Skeletal muscle cell (primary cell): ENCODE measurements at regions not wholly inside any gene's neighbourhood (a gene's known extent, or its start where the extent isn't known, plus 50 kb on each side); places are given as distances from the start of the nearest gene placed in this dataset.
"Not testable (repeated sequence)": the region's sequence is repeated elsewhere in the genome, so short reads cannot be mapped to it uniquely, and the experiment has no call there.

Experiments
- DNase-seq: peaks from one replicate; pipeline ENCODE4 v3.0.0-alpha.2; 2010; ENCODE audit warnings: low read depth
- H3K4me3 ChIP-seq: 2 replicates; pipeline ENCODE4 v1.5.1; 2011; ENCODE audit warnings: low read depth, mild to moderate bottlenecking, control low read depth, low read length, moderate library complexity

DNA sequence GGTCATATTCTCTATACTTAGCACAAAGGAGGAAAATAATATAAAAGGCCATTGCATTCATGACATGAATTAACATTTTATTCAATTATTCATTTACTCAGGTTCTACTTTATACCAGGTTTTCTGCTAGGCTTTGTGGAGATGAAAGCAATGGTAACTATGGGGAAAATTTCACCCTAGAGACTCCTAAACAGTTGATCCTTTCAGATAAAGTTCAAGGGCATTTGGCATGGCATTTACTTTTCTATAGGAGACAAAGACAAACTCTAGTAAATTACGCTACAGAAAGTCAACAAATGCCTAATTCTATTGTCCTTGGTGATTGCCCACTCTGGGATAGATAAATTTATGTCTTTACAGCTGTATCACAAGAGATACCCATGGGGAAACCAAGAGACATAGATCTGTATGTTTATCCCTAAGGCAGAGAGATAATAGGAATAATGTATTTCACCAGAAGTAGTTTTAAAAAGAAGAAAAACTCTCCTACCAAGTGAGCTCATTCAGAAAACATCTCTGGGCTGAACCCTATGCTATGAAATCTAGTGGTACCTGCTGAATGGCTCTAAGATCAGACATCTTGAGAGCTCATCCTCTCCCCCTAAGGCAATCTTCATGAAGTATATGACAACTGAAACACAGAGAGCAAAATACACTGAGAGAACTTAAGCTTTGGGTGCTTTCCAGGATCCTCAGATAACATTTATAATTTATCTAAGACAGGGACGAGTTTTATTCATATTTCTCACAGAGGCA, 316.7 kb downstream of the ANTXR2 start:
- no peak for DNase-seq
- no peak overlapping the region for H3K4me3 ChIP-seq

DNA sequence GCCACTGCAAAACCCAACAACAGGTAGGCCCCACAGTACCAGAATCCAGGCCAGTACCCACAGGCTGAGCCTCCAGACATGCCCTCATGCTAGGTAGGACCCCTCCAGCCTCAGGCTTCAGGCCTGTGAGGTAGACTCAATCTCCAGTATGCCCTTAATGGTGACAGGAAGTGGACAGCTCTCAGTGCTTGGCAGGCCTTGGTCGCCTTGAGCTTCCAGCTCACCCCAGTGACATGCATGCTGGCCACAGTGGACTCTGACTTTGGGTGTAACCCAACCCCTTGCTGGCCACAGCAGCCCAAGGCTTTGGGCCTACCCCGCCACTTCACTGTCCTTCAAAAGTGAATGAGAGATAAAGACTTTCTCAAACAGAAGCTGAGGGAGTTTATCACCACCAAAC, 324.2 kb downstream of the ANTXR2 start:
- DNase-seq = no peak
- H3K4me3 ChIP-seq = no peak overlapping the region

DNA sequence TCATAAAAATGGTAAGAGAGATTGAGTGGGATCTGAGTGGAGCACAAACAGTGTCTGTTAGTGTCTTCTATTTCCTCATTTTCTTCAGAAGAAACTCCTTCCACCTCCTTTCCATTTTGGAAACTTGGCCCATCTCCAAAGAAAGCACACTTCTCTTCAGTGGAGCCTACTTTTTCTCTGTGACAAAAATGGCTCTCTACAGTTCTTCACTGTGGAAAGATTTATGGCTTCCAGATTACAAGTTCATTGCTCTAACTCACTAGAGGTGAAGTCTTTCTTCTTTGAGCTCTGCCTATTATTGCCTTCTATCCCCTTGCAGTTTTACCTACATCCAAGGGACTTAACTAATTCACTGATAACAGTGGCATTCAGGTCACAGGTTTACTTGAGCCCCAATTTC, 325.8 kb downstream of the ANTXR2 start:
- no peak overlapping the region for H3K4me3 ChIP-seq
- no peak for DNase-seq

DNA sequence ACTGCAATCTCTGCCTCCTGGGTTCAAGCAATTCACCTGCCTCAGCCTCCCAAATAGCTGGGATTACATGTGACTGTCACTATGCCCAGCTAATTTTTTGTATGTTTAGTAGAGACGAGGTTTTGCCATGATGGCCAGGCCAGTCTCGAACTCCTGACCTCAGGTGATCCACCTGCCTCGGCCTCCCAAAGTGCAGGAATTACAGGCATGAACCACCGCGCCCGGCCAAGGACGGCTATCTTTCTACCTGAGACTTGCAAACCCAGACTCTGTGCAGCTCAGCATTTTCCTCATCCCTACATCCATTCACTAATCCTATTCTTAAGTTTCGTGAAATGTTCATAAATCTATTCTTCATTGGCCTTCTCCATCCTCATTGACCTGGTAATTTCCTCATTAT, 330.0 kb downstream of the ANTXR2 start:
- no peak for DNase-seq

DNA sequence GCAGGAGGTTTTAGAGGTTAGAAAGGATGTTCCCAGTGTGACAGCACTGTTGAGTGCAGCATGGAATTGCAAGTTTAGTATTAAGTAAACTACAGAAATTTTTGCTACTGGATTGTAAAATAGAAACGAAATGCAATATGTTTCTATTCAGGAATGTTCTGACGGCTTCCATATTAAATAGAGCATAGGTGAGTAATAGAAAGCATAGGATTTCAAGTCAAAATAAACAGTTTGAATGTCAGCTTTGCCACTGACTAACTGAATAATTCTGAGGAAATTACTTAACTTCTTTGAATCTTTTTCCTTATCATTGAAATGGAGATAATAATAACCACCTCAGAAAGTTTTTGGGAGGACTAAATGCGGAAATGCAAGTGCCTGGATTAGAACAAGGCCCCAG, 331.9 kb upstream of the GK2 start:
- H3K4me3 ChIP-seq = no peak overlapping the region
- DNase-seq = no peak

More for the DNA sequence above, 330.0 kb downstream of the ANTXR2 start:
- H3K4me3 ChIP-seq = no peak overlapping the region

DNA sequence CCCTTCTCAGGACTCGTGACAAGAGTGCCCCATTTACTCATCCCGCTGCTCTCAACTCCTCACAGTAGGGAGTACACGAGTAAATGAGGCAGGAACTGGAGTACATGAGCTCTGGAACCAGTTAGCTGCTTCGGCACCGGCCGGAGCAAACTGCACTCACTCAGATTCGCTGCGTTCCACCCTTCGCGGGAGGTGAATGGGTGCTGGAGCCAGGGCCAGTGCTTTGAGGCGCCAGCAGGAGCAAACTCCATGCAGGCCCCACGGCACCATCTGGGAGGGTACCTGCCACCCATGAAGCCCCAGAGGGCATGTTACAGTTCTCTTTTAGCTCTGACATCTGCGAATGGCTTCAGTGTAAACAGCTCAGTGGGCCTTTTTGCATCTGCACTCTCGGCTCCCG, 315.5 kb upstream of the GK2 start:
- DNase-seq = no peak
- H3K4me3 ChIP-seq = no peak overlapping the region

DNA sequence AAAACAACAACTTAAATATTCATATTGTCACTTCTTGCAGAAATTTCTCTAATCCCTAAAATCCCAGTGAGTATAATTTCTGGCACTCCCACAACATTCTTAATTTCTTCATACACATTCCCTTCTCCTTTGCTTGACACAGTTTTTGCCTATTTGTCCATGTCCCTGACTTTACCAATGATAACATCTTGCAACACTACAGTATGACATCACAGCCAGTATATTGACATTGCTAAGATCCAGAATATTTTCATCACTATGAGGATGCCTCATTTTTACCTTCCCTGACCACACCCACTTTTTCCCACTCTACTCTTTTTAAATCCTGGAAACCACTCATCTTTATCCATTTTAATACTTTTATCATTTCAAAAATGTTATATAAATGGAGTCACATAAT, 292.3 kb upstream of the GK2 start:
- no peak for DNase-seq
- H3K4me3 ChIP-seq = no peak overlapping the region

DNA sequence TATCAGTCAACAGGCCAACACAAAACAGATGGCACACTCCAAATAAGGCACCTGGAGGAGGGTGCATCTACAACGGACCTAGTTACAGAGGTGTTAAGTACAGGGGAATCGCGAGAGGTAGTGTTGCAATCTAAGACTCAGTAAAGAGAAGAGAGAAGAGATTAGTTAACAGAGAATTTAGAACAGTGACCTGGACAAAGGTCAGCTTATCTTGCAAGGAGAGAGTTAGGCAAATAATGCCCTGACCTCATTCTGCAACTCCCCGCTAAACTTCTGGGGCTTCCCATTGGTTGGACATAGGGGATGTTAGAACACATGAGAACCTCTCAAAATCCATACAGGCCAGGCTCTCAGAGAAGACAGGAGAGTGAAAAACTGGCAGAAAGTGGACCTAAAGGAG, 289.4 kb upstream of the GK2 start:
- no peak for DNase-seq
- H3K4me3 ChIP-seq = no peak overlapping the region

DNA sequence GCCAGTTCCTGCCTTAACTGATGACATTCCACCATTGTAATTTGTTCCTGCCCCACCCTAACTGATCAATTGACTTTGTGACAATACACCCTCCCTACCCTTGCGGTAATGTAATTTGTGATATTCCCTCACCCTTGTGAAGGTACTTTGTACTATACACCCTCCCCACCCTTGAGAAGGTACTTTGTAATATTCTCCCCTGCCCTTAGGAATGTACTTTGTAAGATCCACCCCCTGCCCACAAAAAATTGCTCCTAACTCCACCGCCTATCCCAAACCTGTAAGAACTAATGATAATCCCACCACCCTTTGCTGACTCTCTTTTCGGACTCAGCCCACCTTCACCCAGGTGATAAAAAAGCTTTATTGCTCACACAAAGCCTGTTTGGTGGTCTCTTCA, 288.5 kb upstream of the GK2 start:
- DNase-seq, H3K4me3 ChIP-seq: not testable (repeated sequence)

DNA sequence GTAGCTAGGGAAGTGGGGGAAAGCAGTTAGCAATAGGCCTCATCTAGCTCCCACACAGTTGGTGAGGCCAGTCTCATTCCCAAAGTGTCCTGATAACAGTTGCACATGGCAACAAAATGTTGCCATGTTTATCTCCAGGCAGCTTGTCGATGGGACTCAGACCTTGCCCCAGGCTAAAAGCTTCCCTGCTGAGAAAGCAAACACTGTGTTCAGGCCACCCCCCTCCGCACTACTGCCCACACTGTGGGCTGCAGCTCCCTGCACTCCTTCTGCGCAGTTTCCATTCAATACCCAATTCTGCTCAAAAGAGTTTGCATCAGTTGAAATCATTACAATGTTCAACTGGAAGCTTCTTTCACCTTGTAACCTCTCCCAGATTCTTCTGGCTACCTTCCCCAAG, 287.8 kb upstream of the GK2 start:
- DNase-seq = no peak
- no peak overlapping the region for H3K4me3 ChIP-seq

DNA sequence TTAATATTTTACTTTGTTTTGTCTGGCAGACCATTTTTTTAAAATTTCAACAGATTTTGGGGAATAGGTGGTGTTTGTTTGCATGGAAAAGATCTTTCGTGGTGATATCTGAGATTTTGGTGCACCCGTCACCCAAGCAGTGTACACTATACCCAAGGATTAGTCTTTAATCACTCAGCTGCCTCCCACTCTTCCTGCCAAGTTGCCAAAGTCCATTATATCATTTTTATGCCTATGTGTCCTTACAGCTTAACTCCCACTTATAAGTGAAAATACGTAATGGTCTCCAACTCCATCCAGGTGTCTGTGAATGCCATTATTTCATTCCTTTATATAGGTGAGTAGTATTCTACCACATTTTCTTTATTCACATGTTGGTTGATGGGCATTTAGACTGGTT, 281.7 kb upstream of the GK2 start:
- no peak for DNase-seq
- no peak overlapping the region for H3K4me3 ChIP-seq

DNA sequence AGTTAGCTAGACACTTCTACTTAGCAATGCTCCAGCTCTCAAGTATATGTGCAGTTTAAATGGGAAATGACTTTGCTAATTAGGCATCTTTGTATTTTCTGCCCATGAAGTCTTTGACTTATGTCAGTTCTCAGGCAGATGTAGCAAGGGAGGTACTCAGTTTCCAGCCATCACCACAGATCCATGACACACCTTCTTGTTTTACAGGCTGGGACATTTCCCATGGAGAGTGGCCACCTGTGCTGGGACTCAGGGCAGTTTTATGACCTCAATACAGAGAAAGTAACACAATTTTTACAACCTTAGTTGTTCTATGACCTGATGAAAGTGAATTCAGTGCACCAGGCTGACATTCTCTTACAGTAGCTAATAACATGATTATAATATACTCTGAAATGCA, 280.7 kb upstream of the GK2 start:
- DNase-seq = no peak
- no peak overlapping the region for H3K4me3 ChIP-seq

DNA sequence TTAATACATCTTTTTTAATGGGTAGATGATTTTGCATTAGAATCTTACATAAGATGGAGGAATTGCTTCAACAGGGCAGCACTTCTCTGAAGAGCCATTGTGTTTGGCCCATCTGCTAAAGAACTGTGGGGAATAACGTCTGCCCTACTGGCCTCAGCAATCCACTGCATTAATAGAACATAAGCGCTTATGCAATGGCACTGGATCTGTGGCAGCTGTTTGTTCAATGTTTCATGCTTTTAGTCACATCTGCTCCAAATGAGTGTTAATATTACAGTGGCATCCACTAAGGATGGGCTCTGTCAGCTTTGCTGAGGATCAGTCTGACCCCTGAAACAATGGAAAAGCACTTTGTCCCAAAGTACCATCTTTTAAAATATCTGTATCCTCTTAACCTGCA, 279.0 kb upstream of the GK2 start:
- no peak for DNase-seq
- no peak overlapping the region for H3K4me3 ChIP-seq

DNA sequence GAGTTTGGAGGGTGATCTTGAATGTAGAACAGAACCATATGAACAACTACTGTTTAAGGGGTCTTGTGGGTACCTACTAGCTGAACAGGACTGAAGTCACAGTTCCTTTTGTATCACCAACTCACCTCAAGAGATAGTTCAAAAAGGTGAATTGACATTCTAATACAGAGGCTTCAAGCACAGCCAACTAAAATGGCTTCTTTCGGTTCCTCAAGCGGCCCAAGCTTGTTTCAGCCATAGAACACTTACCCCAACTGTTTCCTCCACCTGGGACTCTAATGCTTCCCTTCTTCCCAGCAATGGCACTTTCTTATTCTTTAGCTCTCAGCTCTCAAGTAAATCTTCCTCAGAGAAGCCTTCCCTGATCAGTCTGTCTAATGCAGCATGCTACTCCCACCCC, 277.5 kb upstream of the GK2 start:
- DNase-seq = no peak
- no peak overlapping the region for H3K4me3 ChIP-seq

DNA sequence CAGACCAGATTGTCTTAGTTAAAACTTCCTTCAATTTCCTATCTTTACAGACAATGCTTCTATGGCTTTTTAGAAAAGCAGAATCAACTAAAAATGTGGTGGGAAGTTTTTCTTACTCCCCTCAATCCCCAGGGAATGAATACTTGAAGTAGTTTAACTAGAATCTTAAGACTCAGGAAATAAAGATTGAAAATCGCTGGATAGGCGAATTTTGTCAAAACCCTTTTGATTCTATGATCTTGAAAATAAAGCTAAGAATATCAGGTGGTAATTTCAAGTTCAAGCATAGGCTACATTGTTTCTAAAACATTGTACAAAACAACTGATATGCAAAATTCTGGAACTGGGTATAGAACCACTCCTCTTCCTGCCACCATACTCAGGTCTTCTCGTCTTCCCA, 276.5 kb upstream of the GK2 start:
- no peak for DNase-seq
- no peak overlapping the region for H3K4me3 ChIP-seq

DNA sequence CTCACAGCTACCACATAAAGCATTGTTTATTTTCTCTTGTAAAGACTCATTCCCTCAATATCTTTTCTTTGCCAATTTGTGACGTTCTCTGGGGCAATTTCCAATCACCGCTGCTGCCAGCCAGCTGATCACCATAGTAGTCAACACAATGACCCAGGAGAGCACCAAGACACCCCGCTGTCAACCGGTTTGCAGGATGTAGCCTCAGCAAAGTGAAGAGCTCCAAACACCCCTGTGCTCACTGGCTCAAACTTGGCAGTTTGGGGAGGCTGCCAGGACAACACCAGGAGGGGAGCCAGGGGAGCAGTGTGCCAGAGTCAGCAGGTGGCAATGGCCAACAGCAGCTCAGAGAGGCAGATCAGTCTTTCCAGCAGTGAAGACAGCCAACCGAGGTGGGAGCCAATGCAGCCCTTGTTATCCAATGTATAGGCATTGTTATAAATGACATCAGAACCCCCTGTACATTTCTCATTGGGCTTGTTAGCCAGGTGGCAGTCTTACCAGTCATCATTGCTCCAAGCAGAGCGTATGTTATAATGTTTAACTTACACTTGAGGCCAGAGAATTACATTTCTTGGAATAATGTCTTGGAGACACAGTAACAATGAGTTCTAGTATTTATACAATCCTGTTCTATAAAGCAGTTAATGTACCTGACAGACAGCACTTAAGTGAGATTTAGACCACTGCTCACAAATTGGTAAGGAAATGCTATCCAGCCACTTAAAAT, 274.9 kb upstream of the GK2 start:
- no peak for DNase-seq
- H3K4me3 ChIP-seq = no peak overlapping the region

DNA sequence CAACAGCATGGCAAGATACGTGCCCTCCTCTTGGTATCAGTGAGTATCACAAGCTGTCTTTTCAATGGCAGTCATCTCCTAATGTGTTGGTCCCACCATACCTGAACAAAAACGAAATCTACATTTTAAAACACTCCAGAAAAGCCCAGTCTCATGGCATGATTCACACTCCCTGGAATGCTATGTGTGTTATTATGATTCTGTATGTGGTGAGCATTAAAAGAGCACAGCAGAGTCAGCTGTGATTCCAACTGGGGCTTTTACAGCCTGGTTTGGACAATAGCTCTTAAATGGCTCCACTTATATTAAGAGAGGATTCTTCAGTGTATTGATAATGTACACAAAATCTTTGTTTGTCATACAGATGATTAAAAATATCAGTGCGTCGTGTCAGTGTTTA, 274.1 kb upstream of the GK2 start:
- DNase-seq = no peak
- no peak overlapping the region for H3K4me3 ChIP-seq

DNA sequence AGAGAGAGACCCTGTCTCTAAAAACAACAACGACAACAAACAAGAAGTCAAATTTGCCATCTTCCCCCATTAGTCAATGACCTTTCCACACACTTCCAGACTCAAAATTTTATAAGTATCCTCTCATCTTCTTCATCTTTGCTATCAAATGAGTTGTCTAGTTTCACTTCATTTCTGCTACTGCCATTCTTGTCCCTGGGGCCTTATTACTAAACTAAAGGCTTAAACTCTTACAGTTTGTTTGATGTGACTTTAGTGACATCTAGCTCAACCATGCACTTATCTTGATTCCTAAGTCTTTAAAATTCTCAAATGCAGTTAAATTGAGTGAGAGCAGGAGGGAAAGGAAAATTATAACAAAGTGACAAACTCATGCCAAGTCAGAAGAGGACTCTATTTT, 271.8 kb upstream of the GK2 start:
- H3K4me3 ChIP-seq = no peak overlapping the region
- DNase-seq = no peak

DNA sequence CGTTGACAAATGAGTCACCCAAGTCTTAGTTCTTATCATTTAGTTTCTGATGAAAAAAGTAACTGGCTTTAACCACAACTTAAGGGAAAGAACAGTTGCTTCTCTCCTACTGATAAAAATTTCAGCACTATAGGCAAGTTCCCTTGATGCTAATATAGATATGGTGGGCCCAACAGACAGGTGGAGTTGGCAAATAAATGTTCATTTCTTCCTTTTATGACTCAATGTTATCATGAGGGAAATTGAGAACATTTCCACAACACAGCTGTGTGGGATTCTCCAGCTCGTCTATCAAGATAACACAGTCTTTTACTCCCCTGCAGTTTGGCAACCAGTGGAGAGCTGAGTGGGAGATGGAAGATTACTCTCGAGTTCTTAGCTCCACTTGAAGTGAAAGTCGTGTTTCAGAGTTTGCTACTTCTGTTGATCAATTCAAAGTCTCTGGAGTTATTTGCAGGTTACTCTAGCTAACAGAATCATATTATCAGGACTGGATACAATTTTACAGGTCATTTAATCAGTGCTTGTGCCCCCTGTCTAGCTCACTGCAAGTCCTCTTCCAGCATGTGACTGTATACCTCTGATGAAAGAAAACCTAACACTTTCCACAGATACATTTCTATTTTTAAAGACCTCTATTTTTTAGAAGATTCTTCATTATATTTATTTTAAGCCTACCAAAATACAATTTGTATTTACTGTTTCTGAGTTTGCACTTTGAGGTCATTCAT, 270.6 kb upstream of the GK2 start:
- H3K4me3 ChIP-seq = no peak overlapping the region
- no peak for DNase-seq

DNA sequence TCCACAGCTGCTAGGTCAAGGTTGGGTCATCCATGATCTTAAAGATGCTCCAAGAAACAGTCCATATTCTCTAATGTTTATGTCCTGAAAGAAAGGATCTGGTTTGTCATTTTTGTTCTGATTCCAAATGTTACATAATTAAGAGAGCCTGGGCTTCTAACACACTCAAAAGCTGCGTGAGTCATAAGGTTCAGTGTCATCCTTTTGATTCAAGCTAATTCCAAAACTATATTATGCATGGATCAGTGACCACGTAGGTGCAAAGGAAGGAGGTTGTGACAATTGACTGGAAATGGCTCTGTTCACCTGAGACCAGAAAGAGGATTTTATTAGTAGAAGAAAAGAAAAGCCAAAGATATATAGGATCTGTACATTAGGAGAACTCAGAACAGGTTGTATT, 268.7 kb upstream of the GK2 start:
- no peak for DNase-seq

DNA sequence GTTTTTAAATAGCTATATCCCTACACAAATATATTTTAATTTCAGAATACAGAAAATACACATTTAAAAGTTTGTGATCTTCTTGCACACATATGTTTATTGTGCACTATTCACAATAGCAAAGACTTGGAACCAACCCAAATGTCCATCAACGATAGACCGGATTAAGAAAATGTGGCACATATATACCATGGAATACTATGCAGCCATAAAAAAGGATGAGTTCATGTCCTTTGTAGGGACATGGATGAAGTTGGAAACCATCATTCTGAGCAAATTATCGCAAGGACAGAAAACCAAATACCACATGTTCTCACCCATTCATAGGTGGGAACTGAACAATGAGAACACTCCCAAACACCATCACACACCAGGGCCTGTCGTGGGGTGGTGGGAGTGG, 266.9 kb upstream of the GK2 start:
- H3K4me3 ChIP-seq, DNase-seq: not testable (repeated sequence)

More for the DNA sequence above, 268.7 kb upstream of the GK2 start:
- no peak overlapping the region for H3K4me3 ChIP-seq
